Pancreas (tissue), 10 donors: ENCODE measurements at regions not wholly inside any gene's neighbourhood (a gene's known extent, or its start where the extent isn't known, plus 50 kb on each side); places are given as distances from the start of the nearest gene placed in this dataset.

Experiments
- ATAC-seq, 4 donors: fragments of 200-7000 bp; cut with Tn5 transposase; one replicate each; pipeline versions ENCODE4 v1.8.0 to v1.9.1; 2020; ENCODE audit warnings: mild to moderate bottlenecking in 4 of 4, moderate library complexity in 4 of 4
- DNase-seq, 6 donors: peaks; one replicate each; pipeline ENCODE4 v3.0.0-alpha.2; 2020
- FAIRE-seq: peaks from 2 replicates; lab custom pipeline; 2012; peaks lifted over from hg19 to GRCh38; lab: Jason Lieb, UNC
- H3K27ac ChIP-seq, 4 donors: fragments of 200-600 bp; sonication (generic); 1 replicate in 3 of 4; 2 replicates in 1 of 4; pipeline versions ENCODE4 v1.5.0 to v1.8.0; 2020
- H3K27me3 ChIP-seq, 4 donors: fragments of 200-600 bp; one replicate each; pipeline ENCODE4 v1.8.0; 2021
- H3K36me3 ChIP-seq, 3 donors: fragments of 200-600 bp; sonication (generic) in 1 of 3; one replicate each; pipeline versions ENCODE4 v1.5.0 to v1.8.0; 2020 to 2021
- H3K4me1 ChIP-seq, 3 donors: fragments of 200-600 bp; one replicate each; pipeline ENCODE4 v1.8.0; 2021
- H3K4me3 ChIP-seq, 4 donors: fragments of 200-600 bp; sonication (generic) in 2 of 4; one replicate each; pipeline versions ENCODE4 v1.5.0 to v1.8.0; 2020 to 2021
- H3K9me3 ChIP-seq, 4 donors: fragments of 200-600 bp; one replicate each; pipeline ENCODE4 v1.8.0; 2021
- WGBS, 2 donors: extraction: QIAGEN DNeasy Blood & Tissue Kit; methylation state at CpG; one replicate each; pipeline ENCODE4 v1.1.7; 2013; 5-methylcytosine and 5-hydroxymethylcytosine counted together
- intact Hi-C, 3 donors: fragments of 100-400 bp; cut with DNase I; formaldehyde crosslinking; loops; one replicate each; pipeline versions ENCODE4 v1.11.1 to v1.14.2; 2022
- TF ChIP-seq, protein P1 (sequence below), 4 donors: fragments of 200-600 bp; sonication (generic) in 3 of 4; IDR thresholded peaks; one replicate each; pipeline versions ENCODE4 v1.5.0 to v1.8.0; 2021; ENCODE audit warnings: antibody characterized with exemption in 4 of 4
- donor health status: healthy with polysubstance abuse.
- donor health status: DM: no; HTN: no; CAD: no; lungs with moderate emphysema.
- donor health status: DM: no; HTN: no; CAD: no.
- donor health status: control.
- donor health status: control.
- donor health status: Bipolar disorder and iron deficiency.
- donor health status: DM: yes; HTN: yes; CAD: no.
- donor health status: DM: no; HTN: no; CAD: no.
- donor health status: DM: no; HTN: no; CAD: no.
- donor health status: DM: yes; HTN: yes; CAD: no.

GRCh38 chr5:105917189-105917588 is 1753.5 kb downstream of the EFNA5 start:
- no peaks in the 10 kb centered on the region for H3K27me3 ChIP-seq
- no peaks in the 10 kb centered on the region for H3K36me3 ChIP-seq
- ATAC-seq = peak in 1 of 4 donors; percentile 41
- FAIRE-seq = no peak
- H3K27ac ChIP-seq = no peak overlapping the region
- H3K4me3 ChIP-seq = no peak overlapping the region
- H3K9me3 ChIP-seq = no peaks in the 10 kb centered on the region
- TF ChIP-seq, protein P1, sequence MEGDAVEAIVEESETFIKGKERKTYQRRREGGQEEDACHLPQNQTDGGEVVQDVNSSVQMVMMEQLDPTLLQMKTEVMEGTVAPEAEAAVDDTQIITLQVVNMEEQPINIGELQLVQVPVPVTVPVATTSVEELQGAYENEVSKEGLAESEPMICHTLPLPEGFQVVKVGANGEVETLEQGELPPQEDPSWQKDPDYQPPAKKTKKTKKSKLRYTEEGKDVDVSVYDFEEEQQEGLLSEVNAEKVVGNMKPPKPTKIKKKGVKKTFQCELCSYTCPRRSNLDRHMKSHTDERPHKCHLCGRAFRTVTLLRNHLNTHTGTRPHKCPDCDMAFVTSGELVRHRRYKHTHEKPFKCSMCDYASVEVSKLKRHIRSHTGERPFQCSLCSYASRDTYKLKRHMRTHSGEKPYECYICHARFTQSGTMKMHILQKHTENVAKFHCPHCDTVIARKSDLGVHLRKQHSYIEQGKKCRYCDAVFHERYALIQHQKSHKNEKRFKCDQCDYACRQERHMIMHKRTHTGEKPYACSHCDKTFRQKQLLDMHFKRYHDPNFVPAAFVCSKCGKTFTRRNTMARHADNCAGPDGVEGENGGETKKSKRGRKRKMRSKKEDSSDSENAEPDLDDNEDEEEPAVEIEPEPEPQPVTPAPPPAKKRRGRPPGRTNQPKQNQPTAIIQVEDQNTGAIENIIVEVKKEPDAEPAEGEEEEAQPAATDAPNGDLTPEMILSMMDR (IDR thresholded peaks at IDR 0.05) = no peak
- 0 to 3% methylated on average over 1 of the region's 1 CpG for WGBS, 2 donors
- no peak for DNase-seq
- intact Hi-C loops = no loop called here
- H3K4me1 ChIP-seq = peaks cover 0 to 6% (median 0%) of the 10 kb centered on the region in 3 donors

- H3K36me3 ChIP-seq = no peaks in the 10 kb centered on the region
- 55 to 64% methylated on average over 2 of the region's 2 CpGs for WGBS, 2 donors
- H3K4me1 ChIP-seq = no peaks in the 10 kb centered on the region
- no peak for DNase-seq
- intact Hi-C loops = no loop called here
- H3K4me3 ChIP-seq = no peak overlapping the region
- no peak for ATAC-seq
- TF ChIP-seq, protein P1 (IDR thresholded peaks at IDR 0.05) = no peak
- no peak overlapping the region for H3K27ac ChIP-seq
- H3K27me3 ChIP-seq = no peaks in the 10 kb centered on the region
- no peak for FAIRE-seq
- H3K9me3 ChIP-seq = no peaks in the 10 kb centered on the region
Observed at GRCh38 chr5:105907016-105907415, 1763.7 kb downstream of the EFNA5 start.

DNA sequence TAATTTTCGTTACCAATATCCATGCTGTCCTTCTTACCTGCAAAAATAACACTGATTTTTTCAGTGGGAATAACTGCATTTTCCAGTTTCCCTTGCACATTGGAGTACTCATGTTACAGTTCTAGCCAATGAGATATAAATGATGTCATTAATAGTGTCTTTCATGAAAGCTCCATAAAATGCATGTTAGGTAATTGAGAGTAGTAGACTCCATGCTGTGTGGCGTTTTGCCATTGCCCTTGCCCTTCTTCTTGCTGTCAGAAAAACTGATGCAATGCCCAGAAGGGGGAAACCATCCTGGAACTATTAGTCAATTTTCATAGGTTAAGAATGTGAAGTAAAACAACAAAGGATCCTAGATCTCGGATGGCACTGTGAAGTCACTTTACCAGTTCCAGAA is 1765.3 kb downstream of the EFNA5 start:
- ATAC-seq = no peak
- no peak for FAIRE-seq
- Histone ChIP-seq H3K27me3 (no peaks in the 10 kb centered on the region), H3K9me3 (no peaks in the 10 kb centered on the region), H3K4me1 (no peaks in the 10 kb centered on the region), H3K4me3 (no peak overlapping the region), H3K27ac (no peak overlapping the region), H3K36me3 (no peaks in the 10 kb centered on the region)
- intact Hi-C loops = no loop called here
- TF ChIP-seq, protein P1 (IDR thresholded peaks at IDR 0.05) = no peak
- DNase-seq = no peak
- 68 to 75% methylated on average over 3 of the region's 3 CpGs for WGBS, 2 donors

DNA sequence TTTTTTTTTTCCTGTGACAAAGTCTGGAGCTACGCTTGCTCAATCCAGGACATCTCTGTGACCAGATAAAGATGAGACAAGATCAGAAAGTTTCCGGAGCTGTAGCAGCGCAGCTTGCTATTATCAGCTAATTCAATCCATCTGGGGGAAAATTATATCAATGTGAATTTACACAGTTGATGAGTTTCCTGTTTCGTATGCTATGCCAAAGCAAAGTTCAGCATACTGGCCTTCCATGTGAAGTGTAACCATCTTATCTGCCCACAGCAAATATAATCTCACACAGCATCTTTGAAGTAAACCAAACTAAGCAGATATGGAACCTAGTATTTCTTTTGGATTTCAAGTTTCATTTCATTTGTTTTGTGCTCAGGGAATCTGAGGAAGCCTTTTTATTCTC is 1767.7 kb downstream of the EFNA5 start:
- H3K4me3 ChIP-seq = no peak overlapping the region
- ATAC-seq (no peak), DNase-seq (no peak), FAIRE-seq (no peak)
- no peaks in the 10 kb centered on the region for H3K36me3 ChIP-seq
- no peaks in the 10 kb centered on the region for H3K9me3 ChIP-seq
- no peak overlapping the region for H3K27ac ChIP-seq
- intact Hi-C loops = no loop called here
- WGBS, 2 donors = 37 to 47% methylated on average over 4 of the region's 4 CpGs
- no peaks in the 10 kb centered on the region for H3K4me1 ChIP-seq
- no peaks in the 10 kb centered on the region for H3K27me3 ChIP-seq
- TF ChIP-seq, protein P1 (IDR thresholded peaks at IDR 0.05) = no peak

GRCh38 chr5:105899726-105900125 is 1771.0 kb downstream of the EFNA5 start:
- no peak for ATAC-seq
- H3K4me1 ChIP-seq = no peaks in the 10 kb centered on the region
- 69 to 72% methylated on average over 3 of the region's 3 CpGs for WGBS, 2 donors
- no peak for FAIRE-seq
- no peak overlapping the region for H3K4me3 ChIP-seq
- H3K36me3 ChIP-seq = no peaks in the 10 kb centered on the region
- no peaks in the 10 kb centered on the region for H3K9me3 ChIP-seq
- H3K27me3 ChIP-seq = no peaks in the 10 kb centered on the region
- H3K27ac ChIP-seq = no peak overlapping the region
- intact Hi-C loops = no loop called here
- TF ChIP-seq, protein P1 (IDR thresholded peaks at IDR 0.05) = no peak
- DNase-seq = no peak
